Kidney epithelial cell (primary cell): ENCODE measurements at regions not wholly inside any gene's neighbourhood (a gene's known extent, or its start where the extent isn't known, plus 50 kb on each side); places are given as distances from the start of the nearest gene placed in this dataset.

Source experiments
- DNase-seq: peaks from one replicate; pipeline ENCODE4 v3.0.0-alpha.2; 2010; ENCODE audit warnings: low read depth
- H3K27me3 ChIP-seq: 2 replicates; pipeline ENCODE4 v1.6.0; 2011; ENCODE audit warnings: low read length; ENCODE audit not compliant: control insufficient read depth, insufficient read depth
- H3K36me3 ChIP-seq: 2 replicates; pipeline ENCODE4 v1.5.1; 2011; ENCODE audit warnings: low read length; ENCODE audit not compliant: control insufficient read depth, insufficient read depth
- H3K4me3 ChIP-seq: 2 replicates; pipeline ENCODE4 v1.5.1; 2011; ENCODE audit warnings: low read depth, mild to moderate bottlenecking, control low read depth, low read length
- CTCF ChIP-seq: IDR thresholded peaks from 2 replicates; pipeline ENCODE4 v1.5.1; 2011; ENCODE audit warnings: mild to moderate bottlenecking, moderate library complexity, low read length, control low read depth, inconsistent platforms; ENCODE audit not compliant: insufficient read depth, poor library complexity, severe bottlenecking

GRCh38 chr4:11685481-11685880 lies 256.8 kb upstream of the HS3ST1 start:
- Histone ChIP-seq H3K36me3 (no peaks in the 10 kb centered on the region), H3K27me3 (no peaks in the 10 kb centered on the region), H3K4me3 (no peak overlapping the region)
- no peak for DNase-seq
- TF ChIP-seq CTCF = no peak

- no peak for DNase-seq
- no peaks in the 10 kb centered on the region for H3K27me3 ChIP-seq
- no peaks in the 10 kb centered on the region for H3K36me3 ChIP-seq
- no peak for TF ChIP-seq CTCF
- H3K4me3 ChIP-seq = no peak overlapping the region
Measured at GRCh38 chr4:11675051-11675800, 246.5 kb upstream of the HS3ST1 start.

- no peaks in the 10 kb centered on the region for H3K36me3 ChIP-seq
- no peak for DNase-seq
- H3K4me3 ChIP-seq = no peak overlapping the region
- no peak for TF ChIP-seq CTCF
- H3K27me3 ChIP-seq = no peaks in the 10 kb centered on the region
Measured at GRCh38 chr4:11670304-11670703, 241.6 kb upstream of the HS3ST1 start.

GRCh38 chr4:11669156-11669555 lies 240.5 kb upstream of the HS3ST1 start:
- Histone ChIP-seq H3K27me3 (no peaks in the 10 kb centered on the region), H3K36me3 (no peaks in the 10 kb centered on the region), H3K4me3 (no peak overlapping the region)
- peak; percentile 9 for DNase-seq
- no peak for TF ChIP-seq CTCF

GRCh38 chr4:11663114-11663513 lies 234.4 kb upstream of the HS3ST1 start:
- no peak for DNase-seq
- TF ChIP-seq CTCF = no peak
- no peaks in the 10 kb centered on the region for H3K27me3 ChIP-seq
- H3K36me3 ChIP-seq = no peaks in the 10 kb centered on the region
- no peak overlapping the region for H3K4me3 ChIP-seq
